Activated CD4-positive, CD25-positive, alpha-beta regulatory T cell (primary cell): ENCODE measurements at regions not wholly inside any gene's neighbourhood (a gene's known extent, or its start where the extent isn't known, plus 50 kb on each side); places are given as distances from the start of the nearest gene placed in this dataset.
"Not testable (repeated sequence)": the region's sequence is repeated elsewhere in the genome, so short reads cannot be mapped to it uniquely, and the experiment has no call there.

ENCODE experiments used
- DNase-seq, 4 experiments: peaks; one replicate each; lab custom pipeline; 2025; lab: John Stamatoyannopoulos, UW

DNA sequence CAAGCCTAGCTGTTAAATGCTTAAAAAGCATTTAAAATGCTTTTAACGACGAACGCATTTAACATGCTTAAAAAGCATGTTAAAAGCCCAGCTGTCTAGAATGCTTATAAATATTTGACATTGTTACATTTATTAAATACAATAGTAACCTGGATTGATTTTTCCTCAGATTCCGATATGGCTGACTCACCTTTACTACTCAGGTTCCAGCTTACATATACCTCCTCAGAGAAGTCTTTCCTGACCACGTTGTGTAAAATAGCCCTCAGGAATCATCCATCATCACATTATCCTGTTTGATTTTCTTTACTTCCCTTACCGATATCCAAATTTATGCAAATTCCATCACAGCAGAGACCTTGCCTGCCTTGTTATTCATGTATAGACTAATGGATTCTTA lies 51.4 kb downstream of the SLC41A2 start:
- DNase-seq, result no peak

DNA sequence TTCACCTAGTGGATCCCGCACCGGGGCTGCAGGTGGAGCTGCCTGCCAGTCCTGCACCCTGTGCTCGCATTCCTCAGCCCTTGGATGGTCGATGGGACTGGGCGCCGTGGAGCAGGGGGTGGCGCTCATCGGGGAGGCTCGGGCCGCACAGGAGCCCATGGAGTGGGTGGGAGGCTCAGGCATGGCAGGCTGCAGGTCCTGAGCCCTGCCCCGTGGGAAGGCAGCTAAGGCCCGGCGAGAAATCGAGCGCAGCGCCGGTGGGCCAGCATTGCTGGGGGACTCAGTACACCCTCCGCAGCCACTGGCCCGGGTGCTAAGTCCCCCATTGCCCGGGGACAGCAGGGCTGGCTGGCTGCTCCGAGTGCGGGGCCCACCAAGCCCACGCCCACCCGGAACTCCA lies 52.6 kb downstream of the SLC41A2 start:
- not testable (repeated sequence) for DNase-seq

- no peak for DNase-seq
Measured at GRCh38 chr12:104903648-104904423, 54.3 kb downstream of the SLC41A2 start.

DNA sequence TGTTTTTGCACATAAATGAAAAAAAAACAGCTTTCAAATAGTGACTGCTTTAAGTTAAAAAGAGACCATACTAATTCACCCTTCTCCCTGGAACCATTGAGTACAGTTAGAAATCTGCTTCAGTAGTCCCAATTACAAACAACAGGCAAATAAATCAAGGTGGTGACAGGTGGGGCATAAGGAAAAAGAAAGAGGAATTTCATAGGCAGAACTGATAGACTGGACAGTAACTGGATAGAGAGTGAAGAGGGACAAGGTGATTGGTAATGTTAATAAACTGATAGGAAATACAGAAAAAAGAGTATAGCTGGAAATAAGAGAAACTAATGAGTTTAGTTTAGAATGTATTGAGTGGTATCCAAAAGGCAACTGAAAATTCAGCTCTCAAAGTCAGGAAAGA lies 56.0 kb downstream of the SLC41A2 start:
- no peak for DNase-seq

DNA sequence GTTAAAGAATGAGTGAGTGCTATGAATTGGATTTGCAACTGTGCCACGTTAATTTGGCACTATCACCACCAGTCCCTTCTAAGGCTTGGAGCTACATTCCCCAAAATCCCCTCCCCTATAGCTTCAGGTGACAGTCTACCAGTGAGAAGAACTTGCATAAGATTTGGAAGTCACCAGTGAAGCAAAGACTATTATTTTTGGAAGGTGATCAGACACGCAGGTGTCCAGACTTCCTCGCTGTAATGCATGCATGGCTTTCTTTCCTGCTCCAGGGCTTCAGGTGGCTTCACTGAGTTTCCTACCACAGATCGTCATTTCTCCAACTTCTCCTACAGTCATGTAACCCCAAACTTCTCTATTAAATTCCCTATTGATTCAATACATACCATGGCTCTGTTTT lies 61.4 kb downstream of the SLC41A2 start:
- no peak for DNase-seq

DNA sequence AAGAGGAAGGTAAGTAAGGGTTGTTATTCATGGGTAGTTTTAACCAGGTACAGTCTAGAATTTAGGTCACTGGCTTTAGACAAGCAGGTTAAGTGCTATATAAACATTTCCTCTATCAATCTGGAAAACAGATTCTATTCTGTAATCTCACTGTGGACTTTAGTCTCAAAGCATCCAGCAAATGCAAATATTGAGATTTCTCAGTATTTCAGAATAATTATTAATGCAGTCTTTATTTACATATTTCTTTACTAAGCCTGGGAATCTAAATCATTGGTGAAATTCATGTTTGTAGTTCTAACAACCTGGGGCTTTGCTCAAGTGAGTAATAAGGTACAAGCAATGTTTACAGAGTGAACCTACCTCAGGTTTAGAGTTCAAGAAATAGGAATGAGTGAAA lies 61.9 kb downstream of the SLC41A2 start:
- DNase-seq, result no peak

DNA sequence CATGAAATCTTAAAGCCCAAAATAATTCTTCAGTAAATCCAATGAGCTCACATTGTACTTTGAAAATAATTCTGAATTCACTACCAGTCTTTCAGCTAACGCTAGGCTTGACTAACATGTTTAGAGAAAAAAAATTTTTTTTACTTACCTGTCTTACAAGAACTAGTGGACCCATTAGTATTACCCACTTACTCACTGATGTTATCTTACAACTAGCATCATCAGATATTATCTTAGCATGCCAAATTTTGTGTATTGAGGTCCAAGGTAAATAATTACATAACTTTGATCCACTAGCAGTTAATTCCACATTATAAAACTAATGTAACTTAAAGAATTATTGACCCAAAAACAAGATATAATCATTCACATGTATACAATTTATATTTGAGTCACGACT lies 62.7 kb downstream of the SLC41A2 start:
- DNase-seq, result no peak

- DNase-seq, result no peak
Measured at GRCh38 chr12:104890476-104891096, 67.5 kb downstream of the SLC41A2 start.

GRCh38 chr12:104889735-104890134 lies 68.4 kb downstream of the SLC41A2 start:
- no peak for DNase-seq

DNA sequence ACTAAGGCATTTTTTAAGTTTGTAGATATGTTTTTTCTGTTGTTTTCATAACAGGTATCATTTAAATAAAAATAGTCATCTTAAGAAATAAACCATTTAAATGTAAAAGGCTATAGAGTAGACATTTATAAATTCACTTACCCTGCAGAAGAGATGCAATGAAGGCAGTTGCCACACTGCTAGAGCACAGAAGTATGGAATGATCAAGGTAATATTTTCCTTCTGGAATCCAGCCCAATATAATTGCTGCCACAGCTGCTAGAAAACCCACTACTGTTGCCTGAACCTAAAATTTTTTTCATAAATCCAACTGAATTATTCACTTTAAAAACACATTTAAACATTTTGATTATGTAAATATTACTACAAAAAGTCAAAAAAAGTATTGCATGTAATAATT lies 69.2 kb downstream of the SLC41A2 start:
- no peak for DNase-seq

- no peak for DNase-seq
Measured at GRCh38 chr12:104888481-104888880, 69.6 kb downstream of the SLC41A2 start.

- DNase-seq, result no peak
Measured at GRCh38 chr12:104887452-104887851, 70.6 kb downstream of the SLC41A2 start.

- no peak for DNase-seq
Measured at GRCh38 chr12:104886418-104887401, 71.4 kb downstream of the SLC41A2 start.

GRCh38 chr12:104878858-104879257 lies 79.2 kb downstream of the SLC41A2 start:
- not testable (repeated sequence) for DNase-seq

GRCh38 chr12:104877103-104877705 lies 80.9 kb downstream of the SLC41A2 start:
- peak in 2 of 4 experiments; percentile 2 to 6 for DNase-seq

DNA sequence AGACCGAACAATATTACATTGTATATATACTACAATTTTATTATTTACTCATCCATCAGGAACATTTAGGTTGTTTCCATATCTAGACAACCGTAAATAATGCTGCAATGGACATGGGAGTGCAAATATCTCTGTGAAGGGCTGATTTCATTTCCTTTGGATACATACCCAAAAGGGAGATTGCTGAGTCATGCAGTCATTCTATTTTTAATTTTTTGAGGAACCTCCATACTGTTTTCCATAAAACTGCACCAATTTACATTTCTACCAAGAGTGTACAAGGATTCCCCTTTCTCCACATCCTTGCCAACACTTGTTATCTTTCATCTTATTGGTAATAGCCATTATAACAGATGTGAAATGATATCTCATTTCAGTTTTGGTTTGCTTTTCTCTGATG lies 84.7 kb downstream of the SLC41A2 start:
- DNase-seq, result no peak

GRCh38 chr12:104870797-104871196 lies 87.3 kb downstream of the SLC41A2 start:
- no peak for DNase-seq

DNA sequence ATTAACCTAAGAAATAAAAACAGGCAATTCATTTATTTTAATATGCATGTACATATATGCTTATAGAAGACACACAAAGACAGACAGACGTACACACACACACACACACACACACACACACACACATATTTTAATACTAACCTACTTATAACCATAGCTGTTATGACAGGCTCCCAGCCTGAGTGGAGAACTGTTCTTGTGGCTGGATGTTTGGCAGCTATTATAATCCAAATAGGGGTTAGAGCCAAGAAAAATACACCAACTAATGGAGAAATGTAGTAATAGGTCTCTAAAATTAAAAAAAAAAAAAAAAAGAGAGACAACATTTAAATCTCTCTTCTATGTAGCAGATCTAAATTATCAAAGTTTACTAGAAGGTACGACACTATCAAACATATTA lies 91.8 kb downstream of the SLC41A2 start:
- DNase-seq, result no peak

- DNase-seq, result no peak
Measured at GRCh38 chr12:104865080-104865479, 93.0 kb downstream of the SLC41A2 start.

DNA sequence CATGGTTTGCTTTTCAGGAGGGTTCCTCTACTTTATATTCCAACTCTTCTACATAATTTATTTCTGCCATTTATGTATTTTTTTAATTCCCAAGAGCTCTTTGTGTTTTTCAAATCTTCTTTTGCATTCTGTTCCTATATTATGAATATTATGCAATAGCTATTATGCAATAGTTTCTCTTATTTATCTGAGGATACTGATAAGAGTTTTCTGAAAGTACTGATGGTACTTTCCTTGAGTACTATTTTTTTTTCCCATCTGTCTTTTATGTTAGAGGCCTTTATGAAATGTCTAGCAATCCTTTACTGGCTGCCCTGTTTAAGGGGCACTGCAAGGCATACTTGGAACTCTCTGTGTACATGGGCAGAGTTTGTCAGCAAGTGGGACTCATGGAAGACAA lies 93.4 kb downstream of the SLC41A2 start:
- no peak for DNase-seq

DNA sequence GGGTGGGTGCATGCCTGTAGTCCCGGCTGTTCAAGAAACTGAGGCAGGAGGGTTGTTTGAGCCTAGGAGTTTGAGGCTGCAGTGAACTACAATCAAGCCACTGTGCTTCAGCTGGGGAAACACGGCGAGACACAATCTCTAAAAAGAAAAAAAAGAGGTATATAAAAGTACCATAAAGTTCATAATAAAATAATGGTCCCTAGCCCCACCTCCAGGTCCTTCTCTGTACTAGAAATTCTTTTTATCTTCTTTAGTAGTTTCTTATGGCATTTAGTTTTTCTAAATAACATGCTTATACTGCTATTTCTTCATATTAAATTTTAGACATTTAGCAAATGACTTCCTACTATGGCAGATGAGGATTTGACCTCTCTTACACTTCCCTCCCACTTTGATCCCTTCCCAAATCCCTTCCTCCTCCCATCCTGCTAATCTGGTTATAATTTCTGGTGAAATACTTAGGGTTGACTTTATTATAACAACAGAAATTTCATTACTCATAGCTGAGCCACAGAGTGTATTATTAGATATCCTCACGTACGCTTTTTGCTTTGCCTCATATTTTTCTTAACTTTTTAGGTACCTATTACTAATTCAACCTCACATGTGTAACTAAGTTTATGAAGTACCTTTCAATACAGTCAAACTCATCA lies 94.7 kb downstream of the SLC41A2 start:
- DNase-seq, result no peak
